Suprapubic skin (tissue), 4 donors: ENCODE measurements at regions not wholly inside any gene's neighbourhood (a gene's known extent, or its start where the extent isn't known, plus 50 kb on each side); places are given as distances from the start of the nearest gene placed in this dataset.

ENCODE experiments used
- DNase-seq, 2 donors: peaks; one replicate each; pipeline ENCODE4 v3.0.0-alpha.2; 2019; ENCODE audit warnings: low spot score in 2 of 2
- H3K27ac ChIP-seq: fragments of 200-600 bp; sonication (generic); one replicate; pipeline ENCODE4 v1.5.1; 2019
- H3K27me3 ChIP-seq: fragments of 200-600 bp; sonication (generic); one replicate; pipeline ENCODE4 v1.5.1; 2019
- H3K36me3 ChIP-seq: fragments of 200-600 bp; sonication (generic); one replicate; pipeline ENCODE4 v1.5.1; 2019
- H3K4me1 ChIP-seq: fragments of 200-600 bp; sonication (generic); one replicate; pipeline ENCODE4 v1.5.1; 2019
- H3K4me3 ChIP-seq: fragments of 200-600 bp; sonication (generic); one replicate; pipeline ENCODE4 v1.5.1; 2019; ENCODE audit warnings: mild to moderate bottlenecking
- H3K9me3 ChIP-seq: fragments of 200-600 bp; sonication (generic); one replicate; pipeline ENCODE4 v1.5.1; 2019
- CTCF ChIP-seq, 2 donors: fragments of 200-600 bp in 1 of 2; fragments of 450-650 bp in 1 of 2; sonication (generic) in 1 of 2; IDR thresholded peaks; one replicate each; pipeline ENCODE4 v1.5.1; 2016 to 2019; ENCODE audit warnings: antibody characterized with exemption in 2 of 2, mild to moderate bottlenecking in 1 of 2, moderate library complexity in 1 of 2
- EP300 ChIP-seq: sonication (generic); formaldehyde crosslinking; IDR thresholded peaks from one replicate; pipeline ENCODE4 v1.6.1; 2017; ENCODE audit warnings: antibody characterized with exemption
- POLR2A ChIP-seq, 2 donors: fragments of 450-650 bp; IDR thresholded peaks; one replicate each; pipeline ENCODE4 v1.6.1; 2017; ENCODE audit warnings: antibody characterized with exemption in 2 of 2, mild to moderate bottlenecking in 2 of 2, moderate library complexity in 2 of 2
- POLR2AphosphoS5 ChIP-seq, 3 donors: sonication (generic); formaldehyde crosslinking; IDR thresholded peaks; one replicate each; pipeline ENCODE4 v1.6.1; 2017; ENCODE audit warnings: antibody characterized with exemption in 3 of 3
- WGBS: methylation state at CpG from one replicate; pipeline ENCODE4 v1.1.5; 2018; 5-methylcytosine and 5-hydroxymethylcytosine counted together

DNA sequence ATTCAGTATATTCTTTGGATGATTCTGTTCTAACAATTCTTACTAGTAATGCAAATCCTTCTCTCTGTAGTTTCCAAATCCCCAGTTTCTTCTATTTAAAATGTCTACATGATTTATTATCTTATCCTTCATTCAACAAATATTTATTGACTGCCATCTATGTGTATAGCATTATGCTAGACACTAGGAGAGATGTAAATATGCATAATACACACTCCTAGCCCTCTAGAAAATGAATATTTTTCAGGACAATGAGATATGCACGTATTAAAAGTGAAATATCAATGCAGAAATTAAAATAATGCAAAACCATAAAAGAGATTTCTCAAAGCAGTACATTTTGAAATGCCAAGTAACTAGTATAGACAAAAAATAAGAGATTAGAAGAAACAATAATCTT, 293.5 kb upstream of the CNR1 start:
- H3K36me3 ChIP-seq, result no peaks in the 10 kb centered on the region
- no peaks in the 10 kb centered on the region for H3K9me3 ChIP-seq
- no peak for DNase-seq
- WGBS, result 53% methylated on average over 1 of the region's 1 CpG
- H3K4me1 ChIP-seq, result no peaks in the 10 kb centered on the region
- H3K27me3 ChIP-seq, result no peaks in the 10 kb centered on the region
- no peak for TF ChIP-seq POLR2A (IDR thresholded peaks at IDR 0.05)
- no peak for TF ChIP-seq EP300
- no peak for TF ChIP-seq POLR2AphosphoS5 (IDR thresholded peaks at IDR 0.05)
- no peak for TF ChIP-seq CTCF (IDR thresholded peaks at IDR 0.05)
- H3K27ac ChIP-seq, result no peak overlapping the region
- no peak overlapping the region for H3K4me3 ChIP-seq

DNA sequence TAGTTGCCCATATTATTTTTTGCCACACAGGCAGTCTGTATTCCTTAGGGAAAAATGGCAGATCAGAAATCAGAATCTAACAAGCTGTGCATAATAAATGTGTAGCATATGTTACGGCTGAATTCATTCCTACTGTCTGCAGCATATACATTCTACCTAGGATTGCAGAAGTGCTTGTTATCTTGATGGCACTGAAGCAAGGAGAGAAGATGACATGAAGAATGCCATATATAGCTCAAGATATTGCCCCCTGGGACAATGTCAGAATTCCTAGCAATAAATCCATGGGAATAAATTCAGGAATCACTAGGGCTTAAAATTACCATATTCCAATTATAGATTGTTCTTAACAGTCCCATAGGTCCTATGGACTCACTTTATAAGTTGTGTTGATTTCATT, 293.0 kb upstream of the CNR1 start:
- WGBS, result 74% methylated on average over 1 of the region's 1 CpG
- no peak for TF ChIP-seq POLR2A (IDR thresholded peaks at IDR 0.05)
- H3K36me3 ChIP-seq, result no peaks in the 10 kb centered on the region
- H3K9me3 ChIP-seq, result no peaks in the 10 kb centered on the region
- no peak overlapping the region for H3K4me3 ChIP-seq
- no peak for DNase-seq
- H3K27ac ChIP-seq, result no peak overlapping the region
- no peaks in the 10 kb centered on the region for H3K27me3 ChIP-seq
- H3K4me1 ChIP-seq, result no peaks in the 10 kb centered on the region

- TF ChIP-seq CTCF (IDR thresholded peaks at IDR 0.05) (no peak), POLR2AphosphoS5 (IDR thresholded peaks at IDR 0.05) (no peak), EP300 (no peak)
- Histone ChIP-seq H3K36me3 (no peaks in the 10 kb centered on the region), H3K4me1 (no peaks in the 10 kb centered on the region), H3K9me3 (no peaks in the 10 kb centered on the region), H3K27ac (no peak overlapping the region), H3K27me3 (no peaks in the 10 kb centered on the region), H3K4me3 (no peak overlapping the region)
- no peak for DNase-seq
- WGBS, result 53% methylated on average over 3 of the region's 3 CpGs
These were observed 292.5 kb upstream of the CNR1 start for GRCh38 chr6:88458662-88459061.

DNA sequence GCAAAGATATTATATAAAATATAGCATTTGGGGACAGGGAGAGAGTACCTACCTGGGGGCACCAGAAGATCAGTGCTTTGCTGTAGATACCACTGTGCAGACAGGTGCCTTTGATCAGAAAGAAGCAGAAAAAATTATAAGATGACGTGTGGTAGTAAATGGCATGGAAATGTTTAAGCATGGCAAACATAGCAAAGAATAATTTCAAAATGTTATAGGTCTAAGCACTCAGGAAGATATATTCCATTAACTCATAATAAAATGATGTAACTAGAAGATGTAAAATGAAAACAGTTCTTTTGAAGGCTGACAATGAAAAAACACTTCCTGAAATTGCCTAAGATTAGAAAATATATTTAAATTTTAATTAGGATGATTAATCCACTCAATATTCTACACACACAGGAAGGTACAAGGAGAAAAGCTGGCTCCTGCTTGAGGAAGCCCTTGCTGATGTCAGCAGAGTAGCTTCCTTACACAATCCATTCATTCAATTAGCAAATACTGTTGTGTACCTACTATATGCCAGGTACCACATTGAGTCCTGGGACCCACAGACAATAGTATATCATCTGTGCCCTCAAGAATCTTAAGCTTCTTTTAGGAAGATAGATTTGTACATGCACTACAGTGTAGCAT, 290.2 kb upstream of the CNR1 start:
- Histone ChIP-seq H3K4me1 (no peaks in the 10 kb centered on the region), H3K27ac (no peak overlapping the region), H3K4me3 (no peak overlapping the region), H3K27me3 (no peaks in the 10 kb centered on the region), H3K9me3 (no peaks in the 10 kb centered on the region), H3K36me3 (no peaks in the 10 kb centered on the region)
- no peak for DNase-seq
- WGBS, result 71% methylated on average over 1 of the region's 1 CpG
- TF ChIP-seq POLR2AphosphoS5 (IDR thresholded peaks at IDR 0.05), result no peak
- no peak for TF ChIP-seq CTCF (IDR thresholded peaks at IDR 0.05)
- TF ChIP-seq EP300, result no peak
- TF ChIP-seq POLR2A (IDR thresholded peaks at IDR 0.05), result no peak

DNA sequence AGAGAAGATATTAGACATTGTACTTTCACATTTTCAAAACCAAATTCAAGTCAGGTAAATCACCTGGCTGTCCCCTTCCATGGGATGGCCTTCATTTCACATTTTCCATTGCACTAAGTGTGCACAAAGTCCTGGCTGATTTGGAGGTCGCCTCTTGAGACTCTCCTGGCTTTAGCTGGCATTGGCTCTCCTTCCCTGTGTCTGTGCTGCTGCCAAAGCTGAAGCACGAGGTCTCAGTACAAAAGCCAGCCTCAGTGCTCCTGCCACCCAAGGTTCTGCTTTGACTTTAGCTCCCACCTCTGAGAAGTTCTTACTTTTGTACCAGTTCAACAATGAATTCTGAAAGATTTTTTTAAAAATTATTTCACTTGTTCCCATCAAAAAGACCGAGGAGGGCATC, 289.2 kb upstream of the CNR1 start:
- H3K36me3 ChIP-seq, result no peaks in the 10 kb centered on the region
- 66% methylated on average over 3 of the region's 3 CpGs for WGBS
- H3K9me3 ChIP-seq, result no peaks in the 10 kb centered on the region
- TF ChIP-seq EP300 (no peak), CTCF (IDR thresholded peaks at IDR 0.05) (no peak), POLR2AphosphoS5 (IDR thresholded peaks at IDR 0.05) (no peak), POLR2A (IDR thresholded peaks at IDR 0.05) (no peak)
- H3K4me1 ChIP-seq, result no peaks in the 10 kb centered on the region
- H3K4me3 ChIP-seq, result no peak overlapping the region
- no peak for DNase-seq
- H3K27ac ChIP-seq, result no peak overlapping the region
- H3K27me3 ChIP-seq, result no peaks in the 10 kb centered on the region

DNA sequence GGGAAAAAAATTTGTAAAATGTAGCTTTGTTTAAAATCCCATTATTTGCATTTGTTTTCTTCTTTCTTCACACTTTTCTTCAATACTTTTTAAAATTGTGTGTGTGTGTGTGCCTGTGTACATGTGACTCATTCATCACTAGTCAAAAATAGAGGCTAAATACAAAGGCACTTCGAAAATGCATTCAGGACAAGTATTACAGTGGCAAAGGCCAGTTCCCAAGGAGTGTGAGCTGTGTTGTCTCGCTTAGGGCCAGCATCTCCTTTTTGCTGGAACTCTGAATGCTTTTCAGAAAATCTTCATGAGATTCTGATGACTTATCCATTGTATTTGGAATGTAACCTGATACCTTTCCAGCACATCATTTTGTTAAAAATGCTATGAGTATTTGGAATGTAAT, 288.5 kb upstream of the CNR1 start:
- Histone ChIP-seq H3K27me3 (no peaks in the 10 kb centered on the region), H3K9me3 (no peaks in the 10 kb centered on the region), H3K4me1 (no peaks in the 10 kb centered on the region), H3K4me3 (no peak overlapping the region), H3K36me3 (no peaks in the 10 kb centered on the region), H3K27ac (no peak overlapping the region)
- 77% methylated on average over 2 of the region's 2 CpGs for WGBS
- no peak for DNase-seq
- TF ChIP-seq POLR2AphosphoS5 (IDR thresholded peaks at IDR 0.05) (no peak), POLR2A (IDR thresholded peaks at IDR 0.05) (no peak)
